Forelimb muscle (tissue), 1 donor: ENCODE measurements at regions not wholly inside any gene's neighbourhood (a gene's known extent, or its start where the extent isn't known, plus 50 kb on each side); places are given as distances from the start of the nearest gene placed in this dataset.

Experiments used
- DNase-seq: peaks from one replicate; pipeline ENCODE4 v3.0.0-alpha.2; 2013; ENCODE audit warnings: low read depth

DNA sequence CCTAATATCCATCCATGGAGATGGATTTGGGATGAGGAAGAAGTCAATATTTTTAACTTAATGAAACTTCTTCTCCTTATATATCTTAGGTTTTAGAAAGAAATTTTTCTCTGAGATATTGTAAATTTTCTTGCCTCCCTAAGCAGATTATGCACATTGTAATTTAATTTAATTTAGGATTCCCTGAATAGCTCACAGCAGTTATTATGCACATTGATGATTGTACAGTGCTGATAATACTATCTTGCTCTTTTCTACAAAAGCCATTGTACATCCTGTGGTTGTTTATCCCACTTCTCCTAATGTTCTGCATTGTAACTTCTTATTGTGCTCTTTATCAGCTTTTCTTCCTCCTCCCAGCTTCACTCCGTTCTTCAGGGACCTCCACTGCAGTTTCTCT is 410.4 kb upstream of the WWC1 start:
- no peak for DNase-seq

DNA sequence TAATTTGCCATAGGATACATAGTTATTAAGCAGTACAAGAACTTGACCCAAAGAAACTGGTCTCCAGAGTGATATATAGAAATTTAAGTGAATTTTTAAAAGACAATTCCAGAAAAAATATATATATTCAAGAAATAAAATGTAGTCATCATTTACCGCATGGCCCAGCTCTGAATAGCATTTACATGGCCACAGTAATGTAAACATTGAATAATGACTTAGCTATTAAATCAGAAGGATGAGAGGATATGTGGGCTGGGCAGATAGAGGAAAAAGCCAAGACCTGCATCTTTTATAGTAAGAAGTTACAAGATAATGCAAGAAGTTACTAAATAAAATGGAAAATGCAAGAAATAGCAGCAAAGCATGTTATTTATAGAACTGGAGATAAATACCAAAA is 405.2 kb upstream of the WWC1 start:
- DNase-seq, result no peak

DNA sequence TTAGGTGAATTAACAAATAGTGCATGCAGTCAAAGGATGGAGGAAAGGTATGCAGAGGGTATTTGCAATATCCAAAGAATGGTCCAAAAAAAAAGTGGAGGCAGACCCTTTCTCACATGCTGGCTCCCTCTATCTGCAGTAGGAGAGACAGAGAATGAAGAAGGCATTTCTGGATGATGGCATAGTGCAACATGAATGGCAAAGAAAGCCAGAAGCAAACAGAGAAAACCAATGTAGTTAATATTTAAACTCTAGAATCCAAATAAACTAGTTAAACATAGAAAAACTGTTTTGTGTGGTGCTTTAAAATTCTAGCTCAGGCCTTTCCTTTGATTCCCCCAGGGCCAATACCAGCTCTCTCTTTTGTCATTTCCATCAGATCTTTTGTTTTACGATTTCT is 403.1 kb upstream of the WWC1 start:
- no peak for DNase-seq

DNA sequence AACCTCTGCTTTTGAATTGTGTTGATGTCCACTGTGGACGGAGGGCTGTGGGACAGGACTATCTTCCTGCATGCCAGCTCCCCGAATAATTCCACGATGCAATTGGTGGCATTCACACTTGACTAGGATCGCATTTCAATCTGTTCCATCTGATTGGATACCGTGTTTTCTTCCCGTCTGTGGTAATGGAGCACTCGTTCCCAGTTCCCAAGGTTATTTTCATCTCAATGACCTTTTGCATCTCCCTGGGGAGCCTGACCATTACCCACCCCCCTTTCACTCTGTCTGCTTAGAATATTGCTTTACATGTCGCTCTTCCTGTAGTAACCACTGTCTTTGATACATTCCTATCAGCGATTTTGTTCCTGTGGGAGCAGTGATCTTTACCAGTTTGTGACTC is 402.2 kb upstream of the WWC1 start:
- DNase-seq, result no peak

DNA sequence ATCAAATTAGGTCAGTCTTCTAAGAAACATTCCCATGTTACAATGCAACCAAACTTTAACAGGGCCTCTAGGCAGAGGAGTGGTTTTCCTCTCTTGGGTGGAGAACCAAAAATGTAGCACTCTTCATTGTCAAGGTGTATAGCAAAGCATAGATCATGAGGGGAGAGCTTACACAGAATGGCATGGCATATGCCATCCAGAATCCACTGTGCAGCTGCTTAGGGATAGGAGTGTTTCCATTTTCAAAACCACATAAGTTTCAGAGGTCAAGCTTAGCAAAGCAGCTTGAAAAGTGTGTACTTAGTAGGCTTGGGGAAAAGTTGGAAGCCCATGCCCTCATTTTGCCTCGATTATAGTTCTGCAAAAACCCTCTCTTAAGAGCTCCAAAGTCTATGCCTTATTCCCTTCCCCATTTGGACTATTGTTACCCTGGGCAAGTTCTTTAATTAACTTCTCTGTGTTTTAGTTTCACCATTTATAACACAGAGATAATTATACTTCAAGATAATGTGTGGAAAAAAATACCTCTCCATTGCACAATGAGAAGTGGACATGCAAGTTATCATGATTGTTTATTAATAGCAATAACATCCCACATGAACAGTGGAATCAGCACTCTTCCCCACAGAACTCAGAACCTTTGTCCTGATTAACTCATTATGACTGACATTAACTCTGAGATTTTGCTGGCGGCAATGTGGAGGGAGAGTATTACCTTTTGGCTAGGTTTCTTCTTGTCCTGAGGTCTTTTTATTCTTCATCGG is 398.9 kb upstream of the WWC1 start:
- no peak for DNase-seq

DNA sequence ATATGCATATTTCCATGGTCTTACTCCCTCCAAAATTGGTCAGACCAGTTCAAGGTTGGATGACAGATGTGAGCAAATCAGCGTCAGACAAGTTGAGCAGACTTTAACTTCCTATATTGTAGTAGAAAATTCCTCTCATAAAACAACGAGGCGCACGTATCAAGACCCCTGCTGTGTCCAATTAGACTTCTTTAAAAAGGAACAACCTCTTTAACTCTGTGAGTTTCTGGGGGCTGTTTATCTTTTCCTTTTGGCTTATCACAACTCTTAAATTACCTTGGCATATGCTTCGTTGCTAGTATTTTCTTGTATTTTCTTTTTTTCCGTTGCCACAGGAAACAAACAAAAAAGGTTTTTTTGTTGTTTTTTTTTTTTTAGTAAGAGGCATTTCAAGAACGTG is 398.2 kb upstream of the WWC1 start:
- no peak for DNase-seq

DNA sequence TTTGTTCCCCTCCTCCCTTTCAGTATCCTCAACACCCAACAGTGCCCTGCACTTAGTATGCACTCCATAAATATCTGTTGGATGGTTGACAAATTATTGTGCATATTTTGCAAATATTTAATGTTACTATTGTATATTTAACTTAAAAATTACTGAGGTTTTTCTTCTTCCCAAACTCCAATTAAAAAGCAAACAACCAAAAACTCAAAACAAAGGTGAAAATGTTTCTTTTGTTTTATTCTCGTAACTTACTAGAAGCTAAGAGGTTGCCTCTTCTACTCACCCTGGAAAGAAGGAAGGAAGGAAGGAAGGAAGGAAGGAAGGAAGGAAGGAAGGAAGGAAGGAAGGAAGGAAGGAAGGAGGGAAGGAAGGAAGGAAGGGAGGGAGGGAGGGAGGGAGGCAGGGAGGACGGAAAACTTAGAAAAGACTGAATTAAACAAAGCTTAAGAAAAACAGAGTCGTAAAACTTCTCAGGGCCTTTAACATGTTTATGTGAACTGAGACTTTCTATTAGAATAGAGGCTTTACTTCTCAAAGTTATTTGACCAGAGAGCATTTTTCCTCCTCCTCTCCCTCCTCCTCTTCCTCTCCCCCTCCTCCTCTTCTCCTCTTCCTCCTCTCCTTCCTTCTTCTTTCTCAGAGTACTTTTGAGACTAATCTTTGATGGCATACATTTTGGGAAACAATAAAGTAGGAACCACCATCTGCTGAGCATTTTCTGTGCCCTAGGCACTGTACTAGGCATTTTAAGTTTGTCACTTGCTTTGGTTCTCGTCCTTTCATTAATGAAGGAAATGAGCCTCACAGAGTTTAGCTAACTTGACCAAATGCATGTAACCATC is 396.6 kb upstream of the WWC1 start:
- DNase-seq, result no peak

DNA sequence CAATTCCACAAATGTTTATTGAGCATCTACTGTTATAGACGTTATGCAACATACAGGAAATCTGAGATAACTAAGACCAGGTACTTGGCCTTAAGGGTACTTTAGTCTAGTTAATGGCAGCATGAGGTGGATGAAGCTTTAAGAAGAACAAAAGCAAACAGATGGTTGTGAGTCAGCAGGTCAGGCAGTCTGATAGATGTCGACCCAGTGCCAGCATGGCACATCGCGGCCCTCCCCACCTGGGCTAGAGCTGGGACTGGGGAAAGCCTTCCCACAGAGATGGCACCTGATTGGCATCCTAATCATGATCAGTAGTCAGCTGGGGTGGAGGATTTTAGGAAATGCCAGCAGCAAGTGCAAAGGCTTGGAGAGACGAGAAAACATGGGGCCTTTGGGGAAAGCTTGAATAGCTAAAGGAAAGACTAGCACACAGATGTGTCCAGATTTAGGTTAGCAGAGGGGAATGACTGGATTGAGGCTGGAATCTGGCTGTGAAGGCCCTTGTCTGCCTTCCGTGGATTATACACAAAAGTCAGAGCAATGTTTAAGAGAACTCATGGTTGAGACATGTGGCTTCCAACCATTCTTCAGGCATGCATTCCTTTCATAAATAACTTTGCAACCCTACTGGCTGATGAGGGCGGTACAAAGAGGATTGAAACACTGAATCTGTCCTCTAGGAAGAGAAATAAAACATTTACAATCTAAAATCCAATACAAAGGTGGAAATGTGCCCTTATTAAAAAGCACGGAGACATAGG is 395.4 kb upstream of the WWC1 start:
- no peak for DNase-seq

DNA sequence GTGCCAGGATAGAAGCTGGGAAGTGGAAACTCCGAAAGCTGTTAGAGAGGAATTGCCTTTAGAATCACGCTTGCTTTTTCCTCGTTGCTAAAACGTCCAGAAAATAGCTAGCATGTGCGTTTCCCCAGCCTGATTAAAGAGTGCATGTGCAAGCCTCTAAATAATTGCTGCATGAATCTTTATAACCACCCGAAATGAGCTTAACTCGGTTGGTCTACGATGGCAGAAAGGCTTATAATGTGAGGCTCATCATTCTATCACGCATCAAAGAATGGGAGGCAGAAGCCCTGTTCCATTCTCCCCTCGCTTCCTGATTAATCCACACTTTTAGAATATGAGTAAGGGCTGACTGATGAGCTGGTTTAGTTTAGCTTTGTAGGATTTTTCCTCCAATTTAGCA is 394.6 kb upstream of the WWC1 start:
- no peak for DNase-seq

DNA sequence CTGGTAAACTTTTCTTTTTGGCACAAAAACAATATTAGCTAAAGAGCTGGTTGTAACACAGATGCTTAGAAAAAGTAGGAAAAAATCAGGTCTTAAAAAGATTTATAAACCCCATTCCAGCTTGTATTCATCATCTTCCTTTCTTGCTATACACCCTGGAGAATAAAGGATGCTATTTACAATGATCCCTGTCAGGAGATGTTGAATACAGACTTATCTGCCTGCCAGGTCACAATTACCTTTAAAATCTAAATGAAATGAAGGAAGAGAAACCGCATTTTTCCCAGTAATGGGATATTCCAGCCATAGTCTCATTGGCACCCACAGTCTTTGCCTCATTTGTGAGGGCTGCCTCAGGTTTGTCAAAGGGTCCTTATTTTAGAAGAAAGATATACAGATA is 394.1 kb upstream of the WWC1 start:
- DNase-seq, result no peak

DNA sequence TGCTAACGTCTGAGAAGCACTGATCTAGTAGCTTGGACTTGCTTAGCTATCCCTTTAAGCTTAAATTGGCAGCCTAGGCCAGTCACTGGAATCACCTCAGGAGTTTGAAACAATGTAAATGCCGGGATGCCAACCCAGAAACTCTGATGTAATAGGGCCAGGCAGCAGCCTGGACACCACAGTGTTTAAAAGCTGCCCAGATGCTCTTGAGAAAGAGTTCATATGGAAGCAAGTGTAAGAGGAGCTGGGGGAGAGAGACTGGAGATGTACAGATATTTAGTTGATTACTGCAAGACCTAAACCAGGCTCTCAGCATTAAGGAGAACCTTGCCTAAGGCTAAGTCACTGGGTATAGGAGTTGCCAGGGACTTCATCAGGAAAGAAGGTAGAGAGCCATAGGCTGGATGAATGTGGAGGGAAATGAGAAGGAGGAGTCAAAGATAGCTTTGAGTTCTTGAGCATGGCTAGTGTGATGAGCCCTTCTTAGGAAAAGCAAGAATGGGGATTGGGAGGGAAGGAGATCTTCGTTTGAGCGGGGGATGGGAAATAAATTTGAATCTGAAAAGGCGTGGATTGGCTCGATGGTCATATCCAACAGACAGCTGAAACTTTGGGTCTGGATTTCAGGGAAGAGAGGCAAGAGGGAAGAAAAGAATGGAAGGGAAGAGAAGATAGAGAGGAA is 392.9 kb upstream of the WWC1 start:
- no peak for DNase-seq

DNA sequence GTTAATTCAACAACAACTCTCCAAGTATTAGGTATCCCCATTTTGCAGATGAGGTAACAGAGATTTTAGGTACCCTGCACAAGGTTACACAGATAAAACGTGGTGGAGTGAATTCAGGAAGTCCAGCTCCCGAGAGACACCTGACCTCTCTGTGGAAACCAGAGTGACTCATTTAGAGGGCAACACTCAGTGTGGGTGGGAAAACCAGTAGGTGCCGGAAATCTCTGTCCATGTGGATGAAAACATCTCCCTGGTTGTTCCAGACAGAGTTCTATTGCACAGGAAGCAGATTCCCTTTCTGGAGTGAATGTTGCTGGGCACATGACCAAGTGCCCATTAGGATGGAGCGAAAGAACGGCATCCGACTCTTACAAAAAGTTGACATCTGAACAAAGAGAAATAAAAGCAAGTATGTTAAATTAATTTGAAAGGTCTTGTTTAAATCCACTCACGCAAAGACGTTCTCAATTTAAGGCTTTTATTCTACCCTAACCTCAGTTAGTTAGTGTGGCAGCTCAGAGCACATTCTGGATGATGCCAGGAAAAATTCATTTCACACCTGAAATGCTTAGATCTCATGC is 391.9 kb upstream of the WWC1 start:
- no peak for DNase-seq

DNA sequence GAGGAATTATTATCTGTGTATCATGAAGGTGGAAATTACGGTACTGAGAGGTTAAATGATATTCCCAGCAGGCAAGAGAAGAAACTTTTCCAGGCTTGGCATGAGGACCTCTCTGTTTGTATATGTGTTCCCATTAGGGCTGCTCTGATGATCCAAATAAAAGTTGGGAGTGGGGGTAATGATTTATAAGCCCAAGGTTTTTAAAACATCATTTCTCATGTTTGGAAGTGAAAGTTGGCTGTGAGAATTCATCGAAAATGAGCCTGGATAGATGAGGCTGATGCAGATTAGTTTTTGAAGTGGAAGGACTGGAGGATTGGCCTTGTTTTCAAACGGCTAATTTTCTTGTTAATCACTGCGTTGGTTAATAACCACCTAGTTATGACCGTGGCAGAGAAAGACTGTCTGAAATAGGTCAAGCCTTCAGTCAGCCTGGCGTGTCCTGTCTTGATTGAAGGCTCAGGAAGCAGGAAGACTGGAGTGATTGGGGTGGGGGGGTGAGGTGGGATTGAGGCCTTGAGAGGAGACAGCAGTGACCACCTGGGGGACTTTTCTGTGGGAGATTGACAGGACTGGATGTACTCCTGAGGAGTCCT is 391.0 kb upstream of the WWC1 start:
- DNase-seq, result no peak

DNA sequence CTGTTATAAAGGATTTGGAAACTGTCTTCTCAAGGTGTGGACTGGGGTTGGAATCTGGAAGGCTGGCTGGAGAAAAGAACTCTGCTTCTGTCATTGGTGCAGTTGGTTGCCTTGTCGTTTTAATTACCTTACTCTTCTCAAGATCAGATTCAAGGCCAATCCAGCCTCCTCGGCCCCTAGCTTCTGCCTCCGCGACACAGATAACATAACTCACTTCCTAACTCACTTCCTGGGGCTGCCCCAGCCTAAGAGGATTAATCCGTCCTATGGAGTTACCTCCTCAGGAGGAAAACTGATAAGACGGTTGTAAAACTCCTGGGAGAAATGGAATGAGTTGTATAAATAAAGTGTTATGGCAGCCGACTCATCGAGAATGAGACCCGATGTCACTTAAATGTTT is 389.1 kb upstream of the WWC1 start:
- DNase-seq, result no peak

DNA sequence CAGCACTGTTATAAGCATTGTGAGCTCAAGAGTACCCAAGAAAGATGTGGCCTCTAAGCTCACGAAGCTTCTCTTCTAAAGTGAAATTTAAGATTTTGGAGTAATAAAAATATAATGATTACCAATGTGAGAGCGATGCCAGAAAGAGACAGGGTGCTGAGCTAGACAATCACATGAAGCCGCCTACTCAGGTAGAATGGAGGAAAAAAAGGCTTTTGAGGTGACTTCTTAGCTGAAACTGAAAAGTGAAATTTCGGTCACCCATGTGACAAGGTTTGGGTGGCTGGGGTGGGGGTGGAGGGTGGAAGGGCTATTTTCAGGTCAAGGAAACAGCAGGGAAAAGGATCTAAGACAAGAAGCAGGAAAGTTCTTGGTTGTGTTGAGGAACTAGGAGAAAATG is 388.2 kb upstream of the WWC1 start:
- no peak for DNase-seq

DNA sequence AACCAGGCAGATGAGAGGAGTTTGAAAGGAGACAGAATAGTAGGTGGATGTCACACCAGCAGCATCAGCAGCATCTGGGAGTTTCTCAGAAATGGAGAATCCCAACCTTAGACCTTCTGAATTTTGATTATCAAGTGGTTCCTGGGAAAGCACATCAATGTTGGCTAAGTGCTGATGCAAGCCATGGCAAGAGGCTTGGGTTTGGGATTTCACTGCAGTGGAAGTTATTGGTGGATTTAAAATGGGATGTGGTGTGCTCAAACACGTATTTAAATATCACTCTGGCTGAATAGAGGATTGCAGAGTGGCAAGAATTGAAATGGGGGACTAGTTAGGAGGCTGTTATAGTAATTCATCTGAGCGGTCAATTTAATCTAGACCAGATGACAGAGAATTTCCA is 387.8 kb upstream of the WWC1 start:
- no peak for DNase-seq

DNA sequence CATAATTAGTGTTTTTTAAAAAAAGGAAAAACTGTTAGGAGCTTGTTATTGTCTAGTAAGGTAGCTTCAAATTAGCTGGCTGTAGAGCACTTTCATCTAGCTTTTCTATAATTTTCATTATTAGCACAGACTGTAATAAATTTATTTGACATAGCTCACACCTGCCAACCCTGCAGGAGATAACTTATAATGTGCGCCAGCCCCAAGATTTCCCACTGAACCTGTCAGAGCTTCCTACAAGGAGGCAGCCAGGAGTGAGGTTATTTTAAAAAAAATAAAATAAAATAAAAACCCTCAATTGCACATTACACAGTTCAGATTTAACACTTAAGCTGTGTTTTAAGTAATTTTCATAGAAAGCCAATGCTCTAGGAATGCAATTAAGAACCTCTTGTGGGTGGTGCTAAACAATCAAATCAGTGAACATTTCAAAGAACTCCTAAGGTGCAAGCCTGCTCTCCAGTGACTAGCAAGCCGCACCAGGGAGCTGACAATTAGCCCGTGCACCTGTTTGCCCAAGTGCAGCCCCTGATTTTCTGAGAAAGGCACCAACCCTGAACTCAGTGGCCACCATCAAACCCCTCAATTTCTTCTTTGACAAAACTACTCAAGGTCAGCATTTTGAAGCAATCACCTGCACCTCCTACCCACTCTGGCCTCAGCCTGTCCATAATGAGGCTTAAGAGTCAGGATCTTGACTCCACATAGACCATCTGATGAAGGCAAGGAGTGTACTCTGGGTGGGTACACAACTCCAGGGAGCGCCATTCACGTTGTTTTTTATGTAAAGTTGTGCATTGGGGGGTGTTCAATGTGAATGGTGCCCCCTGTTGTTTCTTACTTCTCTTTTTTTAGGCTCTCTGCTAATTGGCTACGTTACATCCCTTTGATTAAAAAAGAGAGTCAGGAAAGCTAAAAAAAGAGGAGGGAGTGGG is 385.3 kb upstream of the WWC1 start:
- DNase-seq, result no peak

DNA sequence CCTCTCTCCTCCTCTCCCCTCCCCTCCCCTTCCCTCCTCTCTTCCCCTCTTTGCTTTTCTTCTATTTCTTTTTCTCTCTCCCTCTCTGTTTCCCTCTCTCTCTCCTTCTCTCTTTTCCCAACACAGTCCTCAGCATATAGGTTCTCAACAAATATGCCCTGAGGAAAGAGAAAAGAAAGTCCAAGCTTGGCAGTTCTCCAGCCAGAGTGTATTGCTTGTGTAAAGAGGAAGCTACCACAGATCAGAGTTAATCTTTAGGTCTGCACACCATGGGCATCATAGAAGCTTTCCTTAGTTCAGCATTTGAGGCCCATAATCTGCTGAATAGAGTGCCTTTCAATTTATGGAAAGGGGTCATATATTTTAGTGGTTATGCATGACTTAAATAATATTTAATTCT is 382.8 kb upstream of the WWC1 start:
- DNase-seq, result no peak

DNA sequence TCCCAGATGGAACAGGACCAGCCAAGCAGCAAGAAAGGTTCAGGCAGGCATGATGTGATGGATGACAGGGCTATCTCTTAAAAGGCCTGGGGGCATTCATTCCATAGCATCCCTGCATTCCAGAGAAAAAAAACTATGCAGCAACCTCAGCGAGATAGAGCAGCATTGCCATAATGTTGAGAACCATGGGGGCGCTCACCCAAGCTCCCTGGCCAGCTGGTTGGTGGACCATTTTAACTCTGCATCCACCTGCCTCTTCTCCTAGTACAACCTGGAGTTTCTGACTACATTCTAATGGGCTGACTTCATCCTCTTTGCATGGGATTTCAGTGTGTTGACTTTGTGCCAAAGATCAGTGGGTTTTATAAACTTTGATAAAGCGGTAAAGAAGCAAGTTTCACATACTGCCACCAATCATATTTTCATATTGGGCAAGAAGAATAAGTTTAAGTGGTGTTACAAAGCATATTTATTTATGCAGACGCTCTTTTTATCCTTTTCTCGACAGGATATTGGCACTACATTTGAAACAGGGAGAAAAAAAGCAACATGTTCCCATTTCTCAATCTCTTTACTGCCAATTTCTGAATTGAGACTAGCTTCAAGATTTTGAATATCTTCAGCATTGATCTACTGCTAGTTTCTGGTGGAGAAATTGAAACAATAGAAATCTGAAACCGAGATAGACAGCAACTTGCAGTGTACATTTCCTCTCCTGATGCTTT is 378.3 kb upstream of the WWC1 start:
- no peak for DNase-seq
